ENCODE measurements at regions not wholly inside any gene's neighbourhood (a gene's known extent, or its start where the extent isn't known, plus 50 kb on each side); places are given as distances from the start of the nearest gene placed in this dataset.

- no peak overlapping the region for H3K4me3 ChIP-seq (replicated peaks in 1 of 2; ENCODE audit: low read depth in 2 of 2, low read length in 2 of 2)
- TF ChIP-seq, protein P1, sequence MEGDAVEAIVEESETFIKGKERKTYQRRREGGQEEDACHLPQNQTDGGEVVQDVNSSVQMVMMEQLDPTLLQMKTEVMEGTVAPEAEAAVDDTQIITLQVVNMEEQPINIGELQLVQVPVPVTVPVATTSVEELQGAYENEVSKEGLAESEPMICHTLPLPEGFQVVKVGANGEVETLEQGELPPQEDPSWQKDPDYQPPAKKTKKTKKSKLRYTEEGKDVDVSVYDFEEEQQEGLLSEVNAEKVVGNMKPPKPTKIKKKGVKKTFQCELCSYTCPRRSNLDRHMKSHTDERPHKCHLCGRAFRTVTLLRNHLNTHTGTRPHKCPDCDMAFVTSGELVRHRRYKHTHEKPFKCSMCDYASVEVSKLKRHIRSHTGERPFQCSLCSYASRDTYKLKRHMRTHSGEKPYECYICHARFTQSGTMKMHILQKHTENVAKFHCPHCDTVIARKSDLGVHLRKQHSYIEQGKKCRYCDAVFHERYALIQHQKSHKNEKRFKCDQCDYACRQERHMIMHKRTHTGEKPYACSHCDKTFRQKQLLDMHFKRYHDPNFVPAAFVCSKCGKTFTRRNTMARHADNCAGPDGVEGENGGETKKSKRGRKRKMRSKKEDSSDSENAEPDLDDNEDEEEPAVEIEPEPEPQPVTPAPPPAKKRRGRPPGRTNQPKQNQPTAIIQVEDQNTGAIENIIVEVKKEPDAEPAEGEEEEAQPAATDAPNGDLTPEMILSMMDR (IDR thresholded peaks at IDR 0.05; ENCODE audit: low read depth, low read length): no peak
- no peak for DNase-seq (ENCODE audit: low read depth in 2 of 2)
Measured at GRCh38 chr4:134539729-134540231, 338.2 kb upstream of the PABPC4L start.

DNA sequence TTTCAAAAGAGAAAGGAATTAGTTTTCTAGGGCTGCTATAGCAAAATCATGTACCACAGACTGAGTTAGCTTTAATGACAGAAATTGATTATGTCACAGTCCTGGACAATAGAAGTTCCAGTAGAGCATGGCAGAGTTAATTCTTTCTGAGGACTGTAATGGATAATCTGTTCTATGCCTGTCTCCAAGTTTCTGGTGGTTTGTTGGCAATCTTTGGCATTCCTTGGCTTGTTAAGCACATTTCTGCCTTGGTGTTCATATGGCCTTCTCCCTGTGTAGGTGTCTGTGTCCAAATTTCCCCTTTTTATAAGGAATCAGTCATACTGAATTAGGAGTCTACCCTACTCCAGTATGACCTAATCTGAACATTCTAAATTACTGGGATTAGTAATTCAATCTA lies 336.1 kb upstream of the PABPC4L start:
- no peak overlapping the region for H3K4me3 ChIP-seq (replicated peaks in 1 of 2; ENCODE audit: low read depth in 2 of 2, low read length in 2 of 2)
- TF ChIP-seq, protein P1 (IDR thresholded peaks at IDR 0.05; ENCODE audit: low read depth, low read length): no peak
- DNase-seq (ENCODE audit: low read depth in 2 of 2): no peak

- H3K4me3 ChIP-seq (replicated peaks in 1 of 2; ENCODE audit: low read depth in 2 of 2, low read length in 2 of 2): no peak overlapping the region
- TF ChIP-seq, protein P1 (IDR thresholded peaks at IDR 0.05; ENCODE audit: low read depth, low read length): no peak
- DNase-seq (ENCODE audit: low read depth in 2 of 2): no peak
Measured at GRCh38 chr4:134533068-134533467, 331.5 kb upstream of the PABPC4L start.

DNA sequence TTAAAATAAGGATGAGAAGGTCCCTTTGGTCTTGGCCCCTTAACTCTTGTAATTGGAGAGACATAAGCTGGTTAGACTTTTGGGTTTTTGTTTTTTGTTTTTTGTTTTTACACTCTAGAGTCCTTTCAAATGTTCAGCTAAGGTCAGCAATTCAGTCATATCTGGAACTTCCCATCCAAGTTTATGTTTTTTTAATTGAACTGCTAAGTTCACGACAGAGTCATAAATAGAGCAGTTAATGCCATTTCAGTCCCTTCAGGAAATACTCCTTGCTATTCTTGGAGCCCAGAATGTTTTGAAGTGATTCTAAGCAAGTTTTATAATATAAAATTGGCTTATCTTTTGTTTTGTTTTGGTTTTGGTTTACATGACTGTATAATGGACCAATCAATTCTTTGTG lies 329.4 kb upstream of the PABPC4L start:
- TF ChIP-seq, protein P1 (IDR thresholded peaks at IDR 0.05; ENCODE audit: low read depth, low read length): no peak
- DNase-seq (ENCODE audit: low read depth in 2 of 2): no peak
- H3K4me3 ChIP-seq (replicated peaks in 1 of 2; ENCODE audit: low read depth in 2 of 2, low read length in 2 of 2): no peak overlapping the region

GRCh38 chr4:134529629-134530028 lies 328.0 kb upstream of the PABPC4L start:
- no peak overlapping the region for H3K4me3 ChIP-seq (replicated peaks in 1 of 2; ENCODE audit: low read depth in 2 of 2, low read length in 2 of 2)
- TF ChIP-seq, protein P1 (IDR thresholded peaks at IDR 0.05; ENCODE audit: low read depth, low read length): no peak
- DNase-seq (ENCODE audit: low read depth in 2 of 2): no peak

DNA sequence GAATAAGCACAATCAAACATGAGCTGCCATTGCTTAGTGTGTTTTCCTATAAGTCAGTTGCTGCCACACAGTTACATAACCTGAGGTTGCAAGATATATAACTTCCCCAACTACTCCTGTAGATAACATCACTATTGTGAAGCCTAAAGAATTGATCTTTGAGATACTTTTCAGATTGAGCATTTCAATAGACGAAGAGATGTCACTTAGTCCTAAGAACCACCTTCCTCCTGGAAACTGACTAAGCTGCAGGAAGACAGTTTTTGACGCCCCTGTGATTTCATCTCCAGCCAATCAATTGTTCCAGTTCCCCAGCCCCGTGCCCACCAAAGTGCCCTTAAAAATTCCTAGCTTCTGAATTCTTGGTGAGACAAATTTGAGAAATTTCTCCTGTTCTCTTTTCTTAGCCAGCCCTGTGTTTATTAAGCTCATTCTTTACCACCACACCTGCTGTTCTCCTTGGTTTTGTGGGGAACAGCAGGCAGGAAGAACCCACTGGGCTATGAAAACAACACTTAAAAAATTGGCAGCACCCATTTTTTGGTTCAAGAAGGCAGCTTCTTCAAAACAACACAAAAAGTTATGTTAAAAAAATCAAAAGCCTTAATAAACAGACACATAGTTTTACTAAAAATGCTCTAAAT lies 317.1 kb upstream of the PABPC4L start:
- TF ChIP-seq, protein P1 (IDR thresholded peaks at IDR 0.05; ENCODE audit: low read depth, low read length): no peak
- no peak for DNase-seq (ENCODE audit: low read depth in 2 of 2)
- H3K4me3 ChIP-seq (replicated peaks in 1 of 2; ENCODE audit: low read depth in 2 of 2, low read length in 2 of 2): no peak overlapping the region

DNA sequence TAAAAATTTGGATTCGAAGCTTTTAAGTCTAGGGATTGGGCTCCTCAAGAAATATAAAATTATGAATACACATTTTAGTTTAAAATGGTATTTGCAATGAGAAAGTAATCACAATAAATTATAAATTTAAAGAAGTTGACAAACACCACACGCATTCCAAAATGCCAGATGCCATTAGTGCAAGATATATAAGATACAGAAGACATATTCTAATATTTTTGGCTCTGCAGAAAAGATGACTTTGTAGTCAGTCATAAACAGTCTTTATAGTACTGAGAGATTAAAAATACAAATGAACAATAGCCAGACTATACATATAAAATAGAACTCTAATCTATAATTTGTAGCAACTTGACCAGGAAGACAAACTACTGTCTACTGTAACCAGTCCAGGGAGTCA lies 309.0 kb upstream of the PABPC4L start:
- TF ChIP-seq, protein P1 (IDR thresholded peaks at IDR 0.05; ENCODE audit: low read depth, low read length): no peak
- DNase-seq (ENCODE audit: low read depth in 2 of 2): no peak
- H3K4me3 ChIP-seq (replicated peaks in 1 of 2; ENCODE audit: low read depth in 2 of 2, low read length in 2 of 2): no peak overlapping the region
